ENCODE measurements at regions not wholly inside any gene's neighbourhood (a gene's known extent, or its start where the extent isn't known, plus 50 kb on each side); places are given as distances from the start of the nearest gene placed in this dataset.

- Histone ChIP-seq H3K4me1 (no peaks in the 10 kb centered on the region), H3K36me3 (no peaks in the 10 kb centered on the region), H3K4me3 (no peak overlapping the region), H3K27me3 (replicated peaks in 1 of 7) (no peaks in the 10 kb centered on the region), H3K9me3 (peaks cover 3 to 27% (median 20%) of the 10 kb centered on the region in 8 donors), H3K27ac (no peak overlapping the region)
- TF ChIP-seq POLR2AphosphoS5 (IDR thresholded peaks at IDR 0.05) (no peak), POLR2A (IDR thresholded peaks at IDR 0.05) (no peak)
- TF ChIP-seq, protein P1, sequence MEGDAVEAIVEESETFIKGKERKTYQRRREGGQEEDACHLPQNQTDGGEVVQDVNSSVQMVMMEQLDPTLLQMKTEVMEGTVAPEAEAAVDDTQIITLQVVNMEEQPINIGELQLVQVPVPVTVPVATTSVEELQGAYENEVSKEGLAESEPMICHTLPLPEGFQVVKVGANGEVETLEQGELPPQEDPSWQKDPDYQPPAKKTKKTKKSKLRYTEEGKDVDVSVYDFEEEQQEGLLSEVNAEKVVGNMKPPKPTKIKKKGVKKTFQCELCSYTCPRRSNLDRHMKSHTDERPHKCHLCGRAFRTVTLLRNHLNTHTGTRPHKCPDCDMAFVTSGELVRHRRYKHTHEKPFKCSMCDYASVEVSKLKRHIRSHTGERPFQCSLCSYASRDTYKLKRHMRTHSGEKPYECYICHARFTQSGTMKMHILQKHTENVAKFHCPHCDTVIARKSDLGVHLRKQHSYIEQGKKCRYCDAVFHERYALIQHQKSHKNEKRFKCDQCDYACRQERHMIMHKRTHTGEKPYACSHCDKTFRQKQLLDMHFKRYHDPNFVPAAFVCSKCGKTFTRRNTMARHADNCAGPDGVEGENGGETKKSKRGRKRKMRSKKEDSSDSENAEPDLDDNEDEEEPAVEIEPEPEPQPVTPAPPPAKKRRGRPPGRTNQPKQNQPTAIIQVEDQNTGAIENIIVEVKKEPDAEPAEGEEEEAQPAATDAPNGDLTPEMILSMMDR (IDR thresholded peaks at IDR 0.05 in 8 of 11, conservative IDR thresholded peaks at IDR 0.05 in 3 of 11) = no peak
- 74 to 84% (median 79%) methylated on average over 10 of the region's 10 CpGs for WGBS, 5 donors
- DNase-seq = no peak
- intact Hi-C loops (cut with DNase I; ENCODE audit: low total_unique reads) = no loop called here
Observed at GRCh38 chr15:27623149-27623548, 476.0 kb downstream of the OCA2 start.

DNA sequence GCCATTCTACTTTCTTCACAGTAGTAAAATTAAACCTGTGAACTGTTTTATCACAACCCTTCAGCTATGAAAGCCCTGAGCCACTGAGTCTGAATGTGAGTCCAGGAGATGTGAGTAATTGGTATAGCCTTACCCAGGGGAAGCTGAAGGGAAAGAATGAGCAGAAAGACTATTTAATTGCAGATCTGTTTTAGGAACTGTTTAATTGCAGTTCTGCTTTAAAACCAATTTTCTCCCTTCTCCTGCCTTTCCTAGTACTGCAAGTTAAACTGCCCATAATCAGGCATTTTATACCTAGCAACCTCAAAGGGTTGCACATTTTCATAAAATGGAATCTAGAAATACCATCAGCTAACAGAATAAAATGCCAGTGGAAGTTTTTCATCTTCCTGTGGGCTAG, 476.7 kb downstream of the OCA2 start:
- no peak for DNase-seq
- Histone ChIP-seq H3K4me1 (no peaks in the 10 kb centered on the region), H3K27ac (no peak overlapping the region), H3K27me3 (replicated peaks in 1 of 7) (no peaks in the 10 kb centered on the region), H3K36me3 (no peaks in the 10 kb centered on the region), H3K4me3 (no peak overlapping the region), H3K9me3 (peaks cover 0 to 19% (median 13%) of the 10 kb centered on the region in 8 donors)
- TF ChIP-seq POLR2A (IDR thresholded peaks at IDR 0.05) (no peak), POLR2AphosphoS5 (IDR thresholded peaks at IDR 0.05) (no peak)
- TF ChIP-seq, protein P1 (IDR thresholded peaks at IDR 0.05 in 8 of 11, conservative IDR thresholded peaks at IDR 0.05 in 3 of 11) = no peak
- intact Hi-C loops (cut with DNase I; ENCODE audit: low total_unique reads) = no loop called here

- peaks cover 0 to 18% (median 2%) of the 10 kb centered on the region in 8 donors for H3K9me3 ChIP-seq
- H3K4me3 ChIP-seq = no peak overlapping the region
- DNase-seq = no peak
- 82 to 91% (median 85%) methylated on average over 8 of the region's 8 CpGs for WGBS, 5 donors
- H3K27ac ChIP-seq = no peak overlapping the region
- intact Hi-C loops (cut with DNase I; ENCODE audit: low total_unique reads) = no loop called here
- no peaks in the 10 kb centered on the region for H3K27me3 ChIP-seq (replicated peaks in 1 of 7)
- H3K36me3 ChIP-seq = no peaks in the 10 kb centered on the region
- H3K4me1 ChIP-seq = no peaks in the 10 kb centered on the region
- TF ChIP-seq, protein P1 (IDR thresholded peaks at IDR 0.05 in 8 of 11, conservative IDR thresholded peaks at IDR 0.05 in 3 of 11) = no peak
- no peak for TF ChIP-seq POLR2A (IDR thresholded peaks at IDR 0.05)
- TF ChIP-seq POLR2AphosphoS5 (IDR thresholded peaks at IDR 0.05) = no peak
Observed at GRCh38 chr15:27619204-27619603, 479.9 kb downstream of the OCA2 start.

DNA sequence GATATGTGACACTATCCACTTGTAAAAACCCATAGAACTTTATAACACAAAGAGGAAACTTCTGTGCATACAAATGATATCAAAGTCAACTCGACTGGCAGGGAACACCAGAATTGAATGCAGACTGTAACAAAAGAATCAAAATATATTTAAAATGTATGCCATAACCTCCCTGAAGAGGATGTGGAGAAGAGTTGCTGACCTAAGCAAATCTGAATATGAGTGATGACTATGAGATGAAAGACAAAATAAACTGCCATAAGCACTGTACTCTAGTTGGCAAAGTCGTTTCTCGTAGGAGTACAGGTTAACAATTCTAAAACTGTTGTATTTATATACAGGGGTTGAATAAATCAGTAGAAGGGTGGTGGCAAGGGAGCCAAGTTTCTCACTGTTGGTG, 482.1 kb downstream of the OCA2 start:
- H3K4me1 ChIP-seq = no peaks in the 10 kb centered on the region
- TF ChIP-seq POLR2AphosphoS5 (IDR thresholded peaks at IDR 0.05) (no peak), POLR2A (IDR thresholded peaks at IDR 0.05) (no peak)
- TF ChIP-seq, protein P1 (IDR thresholded peaks at IDR 0.05 in 8 of 11, conservative IDR thresholded peaks at IDR 0.05 in 3 of 11) = no peak
- no peaks in the 10 kb centered on the region for H3K27me3 ChIP-seq (replicated peaks in 1 of 7)
- peaks cover 0 to 18% (median 2%) of the 10 kb centered on the region in 8 donors for H3K9me3 ChIP-seq
- no peak for DNase-seq
- WGBS, 5 donors = 74 to 84% (median 83%) methylated on average over 3 of the region's 3 CpGs
- no peak overlapping the region for H3K4me3 ChIP-seq
- intact Hi-C loops (cut with DNase I; ENCODE audit: low total_unique reads) = no loop called here
- no peaks in the 10 kb centered on the region for H3K36me3 ChIP-seq
- H3K27ac ChIP-seq = no peak overlapping the region

Measured in spleen (tissue), 11 donors.